Activated T-helper 1 cell treated with anti-CD3 and anti-CD28 coated beads, Interleukin-12 subunit alpha, Interleukin-12 subunit beta, Interleukin-2, Interleukin-4 antibody, amounts not matched to agents 30 ng/mL and 10 ng/mL and 1 ng/mL, durations not matched to agents 14 hours and 24 hours and 36 hours (primary cell): ENCODE measurements at regions not wholly inside any gene's neighbourhood (a gene's known extent, or its start where the extent isn't known, plus 50 kb on each side); places are given as distances from the start of the nearest gene placed in this dataset.

ENCODE experiments used
- DNase-seq: peaks from one replicate; pipeline ENCODE4 v3.0.0; 2021; ENCODE audit warnings: low spot score
- H3K27ac Mint-ChIP-seq: one replicate; pipeline ENCODE4 v1.8.0; 2021; ENCODE audit warnings: mild to moderate bottlenecking, mixed read lengths
- H3K27me3 Mint-ChIP-seq: one replicate; pipeline ENCODE4 v1.8.0; 2022; ENCODE audit warnings: mild to moderate bottlenecking, moderate library complexity, mixed read lengths; ENCODE audit not compliant: insufficient read depth
- H3K36me3 Mint-ChIP-seq: one replicate; pipeline ENCODE4 v1.8.0; 2021; ENCODE audit warnings: low read depth, mixed read lengths
- H3K4me1 Mint-ChIP-seq: one replicate; pipeline ENCODE4 v1.8.0; 2021; ENCODE audit warnings: low read depth, mixed read lengths
- H3K4me3 Mint-ChIP-seq: one replicate; pipeline ENCODE4 v1.8.0; 2021; ENCODE audit warnings: mild to moderate bottlenecking, moderate library complexity, mixed read lengths
- H3K9me3 Mint-ChIP-seq: one replicate; pipeline ENCODE4 v1.8.0; 2021; ENCODE audit warnings: mixed read lengths
- intact Hi-C: fragments of 100-400 bp; cut with micrococcal nuclease; formaldehyde crosslinking; loops from one replicate; pipeline ENCODE4 v1.15.1; 2024

DNA sequence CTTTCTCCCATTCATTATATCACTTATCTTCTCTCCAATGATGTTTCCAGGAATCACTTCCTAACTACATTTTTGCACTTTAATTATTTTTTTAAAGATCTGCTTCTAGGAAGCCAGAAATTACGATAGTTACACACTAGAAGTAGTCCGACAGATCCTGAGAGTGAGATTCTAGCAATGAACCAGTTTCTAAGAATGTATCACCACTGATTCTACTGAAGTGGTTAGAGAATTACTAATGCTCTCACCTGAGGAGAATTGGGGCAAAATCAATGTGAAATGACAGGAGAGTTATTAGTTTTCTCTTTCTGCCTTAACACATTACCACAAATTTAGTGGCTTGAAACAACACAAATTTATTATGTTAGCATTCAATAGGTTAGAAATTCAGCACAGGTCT is 241.2 kb downstream of the CASP12 start:
- Mint-ChIP-seq H3K4me3 (peak overlapping the region; percentile 11), H3K27me3 (no peaks in the 10 kb centered on the region), H3K27ac (no peak overlapping the region), H3K4me1 (peaks cover 33% of the 10 kb centered on the region), H3K36me3 (peaks cover 2% of the 10 kb centered on the region), H3K9me3 (peaks cover 29% of the 10 kb centered on the region)
- intact Hi-C loops, result loop anchor here (1.0 to 2.0 kb wide), 2 partner anchors 42 to 48 kb away; no protein-coding TSS in a partner anchor
- DNase-seq, result no peak

DNA sequence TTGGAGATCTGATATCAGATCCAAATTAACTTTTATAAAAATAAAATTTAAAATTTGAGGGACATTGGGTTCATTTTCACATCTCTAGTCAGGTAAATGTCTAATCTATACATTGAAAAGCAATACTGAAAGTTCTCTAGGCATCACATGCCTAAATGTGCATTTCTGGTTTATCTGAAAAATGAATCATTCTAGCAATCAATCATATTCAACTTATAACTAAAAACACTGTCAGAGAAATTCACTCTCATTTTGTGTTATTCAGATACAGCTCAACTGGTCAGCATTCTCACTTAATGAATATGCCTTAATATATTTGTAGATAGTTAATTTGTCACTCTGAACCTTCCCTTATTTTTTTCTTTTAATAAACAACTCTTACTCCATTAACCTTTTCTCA is 243.2 kb downstream of the CASP12 start:
- Mint-ChIP-seq H3K9me3 (peaks cover 28% of the 10 kb centered on the region), H3K27me3 (no peaks in the 10 kb centered on the region), H3K4me3 (no peak overlapping the region), H3K36me3 (peaks cover 2% of the 10 kb centered on the region), H3K27ac (no peak overlapping the region), H3K4me1 (peaks cover 33% of the 10 kb centered on the region)
- intact Hi-C loops, result no loop called here
- no peak for DNase-seq

DNA sequence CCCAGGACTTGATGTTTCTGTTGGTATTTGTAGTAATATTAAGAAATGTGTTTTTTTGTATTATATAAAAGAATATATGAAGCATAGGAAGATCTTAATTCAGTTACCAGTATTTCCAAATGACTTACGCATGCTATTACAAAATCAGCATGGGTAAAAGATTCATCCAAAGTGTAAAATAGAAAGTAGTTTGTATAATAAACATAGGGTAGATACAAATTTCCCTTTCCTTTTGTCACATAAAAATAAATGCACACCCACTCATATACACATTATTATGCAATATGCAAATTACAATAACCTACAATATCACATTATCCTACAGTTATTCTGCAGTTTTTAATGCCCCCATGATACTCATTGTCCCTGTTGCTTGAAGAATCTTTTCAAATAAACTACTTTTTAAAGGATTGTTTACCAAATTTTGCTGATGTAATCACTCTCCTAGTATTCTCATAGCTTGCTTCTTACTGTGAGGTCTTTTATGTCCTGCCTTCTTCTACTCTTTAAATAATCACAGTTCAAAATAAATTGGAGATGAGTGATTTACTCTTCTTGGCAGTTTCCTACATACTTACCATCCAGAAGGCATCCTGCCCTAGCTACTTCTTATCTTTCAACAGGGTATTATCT is 244.0 kb downstream of the CASP12 start:
- Mint-ChIP-seq H3K9me3 (peaks cover 25% of the 10 kb centered on the region), H3K27me3 (no peaks in the 10 kb centered on the region), H3K4me1 (peaks cover 39% of the 10 kb centered on the region), H3K4me3 (no peak overlapping the region), H3K27ac (no peak overlapping the region), H3K36me3 (peaks cover 1% of the 10 kb centered on the region)
- intact Hi-C loops, result no loop called here
- no peak for DNase-seq

DNA sequence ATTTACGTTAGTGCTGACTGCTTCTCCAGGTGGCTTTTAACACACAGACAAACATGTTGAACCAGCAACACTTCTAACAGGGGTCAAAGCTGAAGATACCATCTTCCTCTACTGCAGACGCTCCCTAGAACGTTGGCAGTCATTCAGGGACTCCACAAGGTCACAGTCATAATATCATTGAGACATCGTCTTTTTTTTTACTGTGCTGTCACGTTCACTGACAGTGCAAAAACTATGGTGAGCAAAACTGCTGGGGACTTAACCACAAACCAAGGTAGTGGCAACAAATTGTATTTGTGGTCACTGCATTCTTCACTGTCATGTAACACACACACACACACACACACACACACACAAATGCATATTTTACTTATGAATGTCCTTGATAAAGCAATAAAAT is 244.9 kb downstream of the CASP12 start:
- Mint-ChIP-seq H3K36me3 (peaks cover 1% of the 10 kb centered on the region), H3K4me3 (no peak overlapping the region), H3K27me3 (no peaks in the 10 kb centered on the region), H3K9me3 (peaks cover 19% of the 10 kb centered on the region), H3K4me1 (peaks cover 45% of the 10 kb centered on the region), H3K27ac (no peak overlapping the region)
- intact Hi-C loops, result no loop called here
- no peak for DNase-seq

DNA sequence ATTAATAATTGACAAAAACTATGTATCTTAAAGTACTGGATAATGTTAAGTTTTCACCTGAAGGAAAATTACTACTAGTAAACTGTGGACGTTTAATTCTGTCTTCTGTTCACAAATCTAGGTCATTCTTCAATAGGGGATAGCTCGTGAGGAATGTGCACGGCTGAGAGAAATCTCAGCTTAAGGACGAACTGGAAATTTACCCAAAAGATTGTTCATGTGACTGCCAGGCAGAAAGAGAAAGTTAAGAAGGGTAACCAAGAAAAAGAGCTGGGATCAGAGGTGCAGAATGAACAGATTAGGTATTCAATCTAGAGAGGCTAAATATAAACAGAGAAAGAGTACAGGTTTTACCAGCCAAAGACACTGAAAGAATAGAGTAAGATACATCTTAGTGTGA is 245.3 kb downstream of the CASP12 start:
- H3K9me3 Mint-ChIP-seq, result peaks cover 16% of the 10 kb centered on the region
- intact Hi-C loops, result no loop called here
- no peak for DNase-seq
- peaks cover 45% of the 10 kb centered on the region for H3K4me1 Mint-ChIP-seq
- no peak overlapping the region for H3K4me3 Mint-ChIP-seq
- H3K27ac Mint-ChIP-seq, result no peak overlapping the region
- H3K36me3 Mint-ChIP-seq, result peaks cover 1% of the 10 kb centered on the region
- H3K27me3 Mint-ChIP-seq, result no peaks in the 10 kb centered on the region

DNA sequence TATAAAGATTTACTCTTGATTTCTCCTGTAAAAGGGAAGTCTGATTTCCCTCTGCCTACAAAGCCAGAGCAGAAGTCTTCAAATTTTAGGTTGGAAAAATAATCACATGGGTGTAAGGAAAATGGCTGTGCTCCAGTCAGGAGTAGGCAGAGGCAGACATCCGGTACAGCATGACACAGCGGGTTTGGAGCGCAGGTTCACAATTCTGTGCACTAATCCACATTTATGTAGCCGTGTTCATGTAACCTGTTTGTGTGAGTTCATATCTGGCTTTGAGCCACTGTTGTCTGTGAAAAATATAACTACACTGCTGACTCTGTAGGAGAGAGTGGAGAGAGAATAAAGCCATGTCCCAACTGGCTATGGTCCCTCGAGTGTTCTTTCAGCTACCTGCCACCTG is 248.0 kb downstream of the CASP12 start:
- H3K36me3 Mint-ChIP-seq, result peaks cover 1% of the 10 kb centered on the region
- H3K27me3 Mint-ChIP-seq, result no peaks in the 10 kb centered on the region
- DNase-seq, result no peak
- H3K4me3 Mint-ChIP-seq, result no peak overlapping the region
- no peak overlapping the region for H3K27ac Mint-ChIP-seq
- peaks cover 8% of the 10 kb centered on the region for H3K9me3 Mint-ChIP-seq
- H3K4me1 Mint-ChIP-seq, result peaks cover 23% of the 10 kb centered on the region
- intact Hi-C loops, result no loop called here

DNA sequence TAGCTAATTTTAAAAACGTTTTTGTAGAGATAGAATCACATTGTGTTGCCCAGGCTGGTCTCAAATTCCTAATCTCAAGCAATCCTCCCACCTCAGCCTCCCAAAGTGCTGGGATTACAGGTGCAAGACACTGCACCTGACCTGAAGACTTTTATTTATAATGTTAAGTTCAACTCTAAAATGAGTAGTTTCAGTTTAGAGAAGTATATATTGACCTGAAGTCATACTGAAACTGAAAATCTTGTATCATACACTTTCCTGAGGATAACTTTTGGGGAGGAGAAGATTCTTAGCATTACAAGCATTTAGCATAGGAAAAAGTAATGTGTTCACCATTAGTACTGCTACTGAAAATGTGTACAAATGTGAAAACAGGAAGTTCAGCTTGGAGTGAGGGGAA is 249.3 kb downstream of the CASP12 start:
- no peak for DNase-seq
- Mint-ChIP-seq H3K4me3 (no peak overlapping the region), H3K36me3 (peaks cover 1% of the 10 kb centered on the region), H3K9me3 (peaks cover 8% of the 10 kb centered on the region), H3K27ac (no peak overlapping the region), H3K4me1 (peaks cover 23% of the 10 kb centered on the region), H3K27me3 (no peaks in the 10 kb centered on the region)
- intact Hi-C loops, result no loop called here

DNA sequence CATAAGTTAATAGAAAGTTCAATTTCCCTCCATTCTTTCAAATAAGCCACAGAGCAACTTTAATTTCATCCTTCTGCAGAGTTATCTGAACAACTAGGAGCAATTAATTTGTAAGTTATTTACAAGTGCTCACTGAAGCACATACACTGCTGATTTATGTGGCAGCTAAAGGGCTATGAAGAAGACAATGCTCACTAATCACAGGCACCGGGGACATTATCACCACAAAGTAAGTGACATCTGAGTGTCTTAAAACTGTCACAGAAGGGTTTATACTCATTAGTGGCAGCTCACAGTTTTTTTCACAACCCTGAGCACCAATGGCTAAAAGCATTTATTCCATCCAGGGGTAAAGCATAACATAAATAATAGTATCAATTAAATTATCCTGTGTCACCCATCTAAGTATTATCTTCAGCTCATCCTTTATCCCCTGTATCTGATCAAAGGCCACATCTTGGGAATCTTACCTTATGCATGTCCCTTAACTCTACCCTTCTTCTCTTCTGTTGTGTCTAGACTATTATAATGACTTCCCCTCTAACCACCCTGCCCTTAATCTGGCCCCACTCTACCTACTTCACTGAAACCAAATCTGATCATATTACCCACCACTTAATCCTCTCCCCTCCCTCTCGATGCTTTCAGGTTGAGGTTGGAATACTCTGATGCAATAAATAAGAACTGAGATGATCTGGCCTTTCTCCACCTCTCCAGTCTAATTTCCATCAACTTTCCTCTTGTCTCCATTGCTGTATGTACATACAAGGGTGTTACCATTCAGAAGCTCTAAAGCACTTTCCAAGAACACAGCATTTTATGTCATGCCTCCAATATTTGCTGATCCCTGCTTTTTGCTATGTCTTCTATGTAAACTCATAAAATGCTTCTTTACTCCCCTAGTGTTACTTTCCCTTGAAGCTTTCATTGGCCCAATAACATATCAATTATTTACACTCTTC is 252.7 kb downstream of the CASP12 start:
- Mint-ChIP-seq H3K4me1 (peaks cover 12% of the 10 kb centered on the region), H3K27ac (no peak overlapping the region), H3K4me3 (no peak overlapping the region), H3K9me3 (peaks cover 16% of the 10 kb centered on the region), H3K36me3 (peaks cover 1% of the 10 kb centered on the region), H3K27me3 (no peaks in the 10 kb centered on the region)
- no peak for DNase-seq
- intact Hi-C loops, result no loop called here

DNA sequence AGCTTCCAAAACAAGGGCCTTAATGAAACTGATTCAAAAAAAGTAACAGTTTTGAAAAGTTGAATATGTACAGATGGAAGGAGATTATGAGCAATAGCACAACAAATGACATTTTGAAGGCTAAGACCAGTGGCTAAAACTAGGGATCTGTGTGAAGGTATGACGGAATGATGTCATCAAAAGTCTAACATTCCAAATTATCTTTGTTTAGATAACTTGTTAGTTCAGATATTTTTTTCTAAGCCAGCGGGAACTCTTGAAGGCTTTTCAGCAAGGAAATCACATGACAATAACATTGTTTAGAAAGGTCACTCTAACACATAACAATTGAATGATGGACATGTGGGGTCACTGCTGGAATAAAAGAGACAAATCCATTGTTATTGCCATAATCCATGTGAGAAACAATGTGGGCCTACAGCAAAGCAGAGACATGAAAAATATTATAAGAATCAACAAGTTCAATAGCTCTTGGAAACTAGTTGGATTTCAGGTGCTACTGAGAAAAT is 260.5 kb downstream of the CASP12 start:
- peaks cover 7% of the 10 kb centered on the region for H3K9me3 Mint-ChIP-seq
- DNase-seq, result no peak
- no peak overlapping the region for H3K4me3 Mint-ChIP-seq
- H3K4me1 Mint-ChIP-seq, result no peaks in the 10 kb centered on the region
- H3K27ac Mint-ChIP-seq, result no peak overlapping the region
- no peaks in the 10 kb centered on the region for H3K27me3 Mint-ChIP-seq
- no peaks in the 10 kb centered on the region for H3K36me3 Mint-ChIP-seq
- intact Hi-C loops, result no loop called here

DNA sequence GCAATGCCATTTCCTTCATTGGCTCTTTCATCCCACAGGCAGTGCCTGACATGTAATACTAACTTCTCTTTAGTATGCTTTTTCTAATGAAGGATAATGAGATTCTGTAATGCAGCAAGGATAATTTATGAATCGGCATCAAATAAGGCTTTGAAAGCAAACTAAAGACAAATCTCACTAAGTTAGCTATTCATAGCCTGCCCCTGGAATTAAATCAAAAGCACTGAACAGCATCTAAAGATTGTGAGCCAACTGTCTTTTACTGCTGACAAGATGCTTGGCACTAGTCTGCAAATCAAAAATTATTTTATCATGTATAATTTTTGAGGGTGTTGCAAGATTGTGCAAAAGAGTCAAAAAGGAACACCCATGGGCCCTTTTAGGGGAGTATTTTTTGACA is 265.0 kb downstream of the CASP12 start:
- DNase-seq, result no peak
- intact Hi-C loops, result no loop called here
- Mint-ChIP-seq H3K27me3 (no peaks in the 10 kb centered on the region), H3K4me1 (no peaks in the 10 kb centered on the region), H3K36me3 (peaks cover 2% of the 10 kb centered on the region), H3K9me3 (no peaks in the 10 kb centered on the region), H3K27ac (no peak overlapping the region), H3K4me3 (no peak overlapping the region)

DNA sequence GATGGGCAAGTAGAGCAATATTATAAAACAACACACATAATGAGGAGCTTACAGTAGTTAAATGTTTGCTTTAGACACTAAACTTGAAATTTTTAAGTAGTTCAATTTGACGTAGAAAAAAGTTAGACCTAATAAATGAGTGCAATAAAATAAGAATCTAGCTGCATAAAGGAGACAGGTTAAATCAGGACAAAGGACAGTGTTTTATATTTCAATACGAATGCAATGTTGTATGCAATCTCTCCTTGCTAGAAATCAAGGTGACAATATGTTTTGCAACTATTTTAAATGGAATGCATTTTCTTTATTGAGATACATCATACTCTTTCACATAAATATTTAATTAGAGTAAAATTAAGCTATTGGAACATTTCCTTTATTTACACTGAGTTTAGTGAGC is 267.9 kb downstream of the CASP12 start:
- H3K9me3 Mint-ChIP-seq, result no peaks in the 10 kb centered on the region
- DNase-seq, result no peak
- no peak overlapping the region for H3K4me3 Mint-ChIP-seq
- no peak overlapping the region for H3K27ac Mint-ChIP-seq
- no peaks in the 10 kb centered on the region for H3K27me3 Mint-ChIP-seq
- no peaks in the 10 kb centered on the region for H3K4me1 Mint-ChIP-seq
- peaks cover 2% of the 10 kb centered on the region for H3K36me3 Mint-ChIP-seq
- intact Hi-C loops, result no loop called here

DNA sequence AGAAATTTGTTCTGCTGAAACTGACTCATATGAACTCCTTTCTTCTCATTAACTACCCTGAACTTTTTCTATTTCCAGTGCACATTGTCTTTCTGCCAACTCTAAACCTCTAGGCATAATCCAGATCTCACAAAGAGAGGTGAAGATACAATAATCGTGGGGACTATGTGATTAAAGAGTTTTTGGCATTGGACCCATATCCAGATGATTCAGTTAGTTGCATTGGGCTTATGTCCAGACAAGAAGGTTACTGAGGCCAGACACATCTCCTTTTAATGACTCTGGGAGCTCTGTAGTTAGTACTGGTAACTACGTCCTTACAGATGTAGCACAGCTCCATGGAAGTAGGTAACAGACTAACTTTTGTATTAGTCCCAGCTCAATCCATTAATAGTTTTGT is 273.0 kb downstream of the CASP12 start:
- Mint-ChIP-seq H3K36me3 (no peaks in the 10 kb centered on the region), H3K27ac (no peak overlapping the region), H3K4me3 (no peak overlapping the region), H3K27me3 (peaks cover 2% of the 10 kb centered on the region), H3K4me1 (peaks cover 11% of the 10 kb centered on the region), H3K9me3 (peaks cover 7% of the 10 kb centered on the region)
- intact Hi-C loops, result no loop called here
- no peak for DNase-seq

DNA sequence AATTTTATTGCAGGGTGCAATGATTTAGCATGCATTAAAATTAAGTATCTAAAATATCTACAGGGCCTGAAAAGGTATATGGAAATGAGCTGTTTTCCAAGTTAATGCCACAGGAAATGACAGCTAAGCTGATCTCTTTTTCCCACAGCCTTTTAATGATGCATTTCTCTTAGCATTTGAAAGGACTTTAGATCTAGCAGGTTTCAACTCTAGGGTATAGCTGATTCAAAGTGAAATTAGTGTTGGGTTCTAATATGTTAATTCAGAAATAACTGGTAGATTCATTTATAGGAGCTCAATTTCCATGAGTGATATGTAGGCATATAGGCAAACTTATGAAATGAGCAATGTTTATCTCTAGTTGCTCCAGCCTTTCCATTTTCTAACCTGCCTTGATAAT is 274.2 kb downstream of the CASP12 start:
- intact Hi-C loops, result no loop called here
- Mint-ChIP-seq H3K36me3 (no peaks in the 10 kb centered on the region), H3K27me3 (peaks cover 2% of the 10 kb centered on the region), H3K4me1 (peaks cover 11% of the 10 kb centered on the region), H3K27ac (no peak overlapping the region), H3K4me3 (no peak overlapping the region), H3K9me3 (peaks cover 7% of the 10 kb centered on the region)
- DNase-seq, result no peak
